Memory B cell (primary cell): ENCODE measurements at regions not wholly inside any gene's neighbourhood (a gene's known extent, or its start where the extent isn't known, plus 50 kb on each side); places are given as distances from the start of the nearest gene placed in this dataset.
"Not testable (repeated sequence)": the region's sequence is repeated elsewhere in the genome, so short reads cannot be mapped to it uniquely, and the experiment has no call there.

Experiments
- ATAC-seq: fragments of 150-1000 bp; cut with Tn5 transposase; 2 replicates; pipeline ENCODE4 v1.10.0; 2021; ENCODE audit warnings: low read depth, mild to moderate bottlenecking, moderate library complexity
- DNase-seq, 2 donors: peaks; one replicate each; pipeline ENCODE4 v3.0.0; 2022; ENCODE audit warnings: low spot score in 2 of 2
- H3K27ac Mint-ChIP-seq: one replicate; pipeline ENCODE4 v1.8.0; 2022; ENCODE audit warnings: mild to moderate bottlenecking, moderate library complexity, mixed read lengths
- H3K27me3 Mint-ChIP-seq: one replicate; pipeline ENCODE4 v1.8.0; 2022; ENCODE audit warnings: mixed read lengths
- H3K36me3 Mint-ChIP-seq: one replicate; pipeline ENCODE4 v1.8.0; 2022; ENCODE audit warnings: mild to moderate bottlenecking, mixed read lengths
- H3K4me1 Mint-ChIP-seq: one replicate; pipeline ENCODE4 v1.8.0; 2022; ENCODE audit warnings: mixed read lengths
- H3K4me3 Mint-ChIP-seq: one replicate; pipeline ENCODE4 v1.8.0; 2022; ENCODE audit warnings: mild to moderate bottlenecking, moderate library complexity, mixed read lengths
- H3K9me3 Mint-ChIP-seq: one replicate; pipeline ENCODE4 v1.8.0; 2022; ENCODE audit warnings: mixed read lengths

DNA sequence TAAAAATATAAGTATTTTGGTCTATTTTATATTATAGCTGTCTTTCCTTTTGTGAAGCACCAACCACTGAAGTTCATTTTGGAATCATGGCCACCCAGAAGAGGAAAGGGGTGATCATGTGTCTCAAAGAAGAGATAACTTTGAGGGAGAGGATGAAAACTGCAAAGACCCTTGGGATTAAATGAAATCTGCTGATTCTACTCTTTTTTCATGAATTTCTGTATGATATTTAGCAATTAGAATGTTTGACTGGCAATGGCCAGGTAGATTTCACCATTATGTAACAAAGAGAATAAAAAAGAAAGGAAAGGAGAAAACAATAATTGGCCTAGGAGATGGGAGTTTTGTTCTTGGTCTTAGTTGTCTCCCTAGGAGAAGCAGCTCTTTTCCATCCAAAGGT is 350.8 kb downstream of the EMP1 start:
- H3K4me1 Mint-ChIP-seq, result peaks cover 7% of the 10 kb centered on the region
- H3K9me3 Mint-ChIP-seq, result no peaks in the 10 kb centered on the region
- ATAC-seq (no peak), DNase-seq (no peak)
- H3K4me3 Mint-ChIP-seq, result no peak overlapping the region
- H3K27ac Mint-ChIP-seq, result no peak overlapping the region
- no peaks in the 10 kb centered on the region for H3K36me3 Mint-ChIP-seq
- H3K27me3 Mint-ChIP-seq, result no peaks in the 10 kb centered on the region

DNA sequence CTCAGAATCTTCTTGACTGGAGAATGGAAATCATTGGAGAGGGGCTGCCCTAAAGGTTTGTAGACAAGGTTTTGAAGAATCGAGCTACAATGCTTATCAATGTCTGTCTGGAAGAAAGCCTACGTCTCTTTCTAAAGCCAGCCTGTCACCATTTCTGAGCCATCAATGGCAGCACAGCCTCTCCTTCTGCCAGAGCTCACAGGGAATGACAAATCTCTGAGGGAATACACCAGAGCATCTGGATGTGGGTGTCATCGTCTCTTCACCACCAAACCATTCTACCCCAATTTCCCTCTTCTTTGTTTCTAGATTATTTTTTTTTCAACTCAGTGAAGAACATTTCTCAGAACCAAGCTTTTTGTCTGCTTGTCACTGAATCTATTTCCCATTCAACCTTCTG is 349.7 kb downstream of the EMP1 start:
- peaks cover 15% of the 10 kb centered on the region for H3K4me1 Mint-ChIP-seq
- H3K27ac Mint-ChIP-seq, result no peak overlapping the region
- H3K36me3 Mint-ChIP-seq, result no peaks in the 10 kb centered on the region
- no peaks in the 10 kb centered on the region for H3K27me3 Mint-ChIP-seq
- no peak overlapping the region for H3K4me3 Mint-ChIP-seq
- no peaks in the 10 kb centered on the region for H3K9me3 Mint-ChIP-seq
- DNase-seq, result no peak
- no peak for ATAC-seq

DNA sequence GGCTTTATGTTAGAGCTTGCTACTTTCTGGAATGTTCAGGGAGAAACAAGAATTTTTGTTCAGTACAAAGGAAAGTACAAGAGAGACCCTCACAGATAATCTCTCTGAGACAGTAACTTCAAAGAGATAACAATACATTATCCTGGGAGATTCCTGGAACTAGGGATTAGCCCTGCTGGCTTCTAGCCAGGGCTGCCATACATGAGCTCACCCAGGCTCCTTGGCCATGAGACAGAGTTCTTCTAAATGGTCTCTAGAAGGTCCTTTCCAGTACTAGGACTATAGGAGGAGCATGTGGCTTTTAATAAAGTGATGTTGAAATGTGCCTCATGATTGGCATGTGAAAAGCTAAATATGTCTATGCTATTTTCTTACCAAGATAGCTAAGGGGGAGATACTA is 342.5 kb downstream of the EMP1 start:
- Mint-ChIP-seq H3K4me3 (no peak overlapping the region), H3K27me3 (no peaks in the 10 kb centered on the region), H3K4me1 (peaks cover 42% of the 10 kb centered on the region), H3K27ac (no peak overlapping the region), H3K36me3 (no peaks in the 10 kb centered on the region), H3K9me3 (no peaks in the 10 kb centered on the region)
- DNase-seq (no peak), ATAC-seq (no peak)

DNA sequence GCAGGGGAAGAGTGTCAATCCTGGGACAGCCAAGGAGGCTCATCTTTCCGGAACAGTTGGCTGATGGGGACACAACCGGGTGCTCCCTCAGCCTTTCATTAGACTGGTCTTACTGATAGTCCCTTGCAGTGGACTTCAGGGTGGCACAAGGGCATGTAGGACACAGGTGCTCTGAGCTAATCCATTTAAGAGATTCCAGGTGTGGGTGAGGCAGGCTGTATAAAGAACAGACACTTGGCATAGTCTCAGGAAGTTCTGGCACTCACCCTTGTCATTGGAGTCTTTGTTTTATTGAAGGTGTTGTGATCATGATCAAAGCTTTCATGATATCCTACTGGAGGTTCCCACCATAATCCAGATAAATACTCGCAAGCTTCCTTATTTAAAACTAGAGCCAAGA is 341.6 kb downstream of the EMP1 start:
- peaks cover 45% of the 10 kb centered on the region for H3K4me1 Mint-ChIP-seq
- peak overlapping the region; percentile 93 for H3K27ac Mint-ChIP-seq
- DNase-seq, result no peak
- no peak for ATAC-seq
- no peaks in the 10 kb centered on the region for H3K36me3 Mint-ChIP-seq
- no peaks in the 10 kb centered on the region for H3K9me3 Mint-ChIP-seq
- no peak overlapping the region for H3K4me3 Mint-ChIP-seq
- no peaks in the 10 kb centered on the region for H3K27me3 Mint-ChIP-seq

GRCh38 chr12:13537623-13538022 is 341.1 kb downstream of the EMP1 start:
- Mint-ChIP-seq H3K4me3 (no peak overlapping the region), H3K36me3 (no peaks in the 10 kb centered on the region), H3K27ac (peak overlapping the region; percentile 93), H3K4me1 (peaks cover 45% of the 10 kb centered on the region), H3K27me3 (no peaks in the 10 kb centered on the region), H3K9me3 (no peaks in the 10 kb centered on the region)
- peak in 1 of 2 donors; percentile 29 for DNase-seq
- ATAC-seq, result peak; percentile 49

GRCh38 chr12:13536219-13536910 is 339.8 kb downstream of the EMP1 start:
- Mint-ChIP-seq H3K27me3 (no peaks in the 10 kb centered on the region), H3K27ac (peak overlapping the region; percentile 93), H3K4me3 (peak overlapping the region; percentile 53), H3K4me1 (peaks cover 39% of the 10 kb centered on the region), H3K36me3 (no peaks in the 10 kb centered on the region), H3K9me3 (no peaks in the 10 kb centered on the region)
- peak; percentile 97 for ATAC-seq
- DNase-seq, result peak; percentile 30 to 68

GRCh38 chr12:13534645-13535398 is 338.3 kb downstream of the EMP1 start:
- H3K4me3 Mint-ChIP-seq, result no peak overlapping the region
- peak; percentile 34 to 46 for DNase-seq
- ATAC-seq, result no peak
- peak overlapping the region; percentile 93 for H3K27ac Mint-ChIP-seq
- no peaks in the 10 kb centered on the region for H3K36me3 Mint-ChIP-seq
- H3K27me3 Mint-ChIP-seq, result no peaks in the 10 kb centered on the region
- H3K4me1 Mint-ChIP-seq, result peaks cover 38% of the 10 kb centered on the region
- no peaks in the 10 kb centered on the region for H3K9me3 Mint-ChIP-seq

- ATAC-seq, result no peak
- Mint-ChIP-seq H3K4me3 (no peak overlapping the region), H3K36me3 (no peaks in the 10 kb centered on the region), H3K27ac (peak overlapping the region; percentile 56), H3K27me3 (no peaks in the 10 kb centered on the region), H3K9me3 (no peaks in the 10 kb centered on the region), H3K4me1 (peaks cover 40% of the 10 kb centered on the region)
- DNase-seq, result no peak
Observed at GRCh38 chr12:13534242-13534641, 337.7 kb downstream of the EMP1 start.

GRCh38 chr12:13530966-13531365 is 334.4 kb downstream of the EMP1 start:
- no peaks in the 10 kb centered on the region for H3K36me3 Mint-ChIP-seq
- H3K4me1 Mint-ChIP-seq, result peaks cover 18% of the 10 kb centered on the region
- no peak for ATAC-seq
- no peak overlapping the region for H3K27ac Mint-ChIP-seq
- H3K4me3 Mint-ChIP-seq, result no peak overlapping the region
- DNase-seq, result no peak
- H3K27me3 Mint-ChIP-seq, result no peaks in the 10 kb centered on the region
- no peaks in the 10 kb centered on the region for H3K9me3 Mint-ChIP-seq

- DNase-seq, ATAC-seq: not testable (repeated sequence)
Observed at GRCh38 chr12:13526185-13526921, 329.8 kb downstream of the EMP1 start.

GRCh38 chr12:13523536-13524307 is 327.2 kb downstream of the EMP1 start:
- H3K9me3 Mint-ChIP-seq, result peaks cover 2% of the 10 kb centered on the region
- no peak overlapping the region for H3K4me3 Mint-ChIP-seq
- no peak for DNase-seq
- peaks cover 2% of the 10 kb centered on the region for H3K36me3 Mint-ChIP-seq
- H3K4me1 Mint-ChIP-seq, result no peaks in the 10 kb centered on the region
- no peak overlapping the region for H3K27ac Mint-ChIP-seq
- no peak for ATAC-seq
- peaks cover 6% of the 10 kb centered on the region for H3K27me3 Mint-ChIP-seq

More at GRCh38 chr12:13526185-13526921, 329.8 kb downstream of the EMP1 start:
- not testable (repeated sequence) for H3K27me3 Mint-ChIP-seq, H3K9me3 Mint-ChIP-seq, H3K4me3 Mint-ChIP-seq, H3K27ac Mint-ChIP-seq, H3K36me3 Mint-ChIP-seq, H3K4me1 Mint-ChIP-seq

GRCh38 chr12:13518034-13518433 is 321.5 kb downstream of the EMP1 start:
- H3K9me3 Mint-ChIP-seq, result peaks cover 16% of the 10 kb centered on the region
- DNase-seq, H3K27me3 Mint-ChIP-seq, ATAC-seq, H3K27ac Mint-ChIP-seq, H3K4me3 Mint-ChIP-seq, H3K36me3 Mint-ChIP-seq, H3K4me1 Mint-ChIP-seq: not testable (repeated sequence)

DNA sequence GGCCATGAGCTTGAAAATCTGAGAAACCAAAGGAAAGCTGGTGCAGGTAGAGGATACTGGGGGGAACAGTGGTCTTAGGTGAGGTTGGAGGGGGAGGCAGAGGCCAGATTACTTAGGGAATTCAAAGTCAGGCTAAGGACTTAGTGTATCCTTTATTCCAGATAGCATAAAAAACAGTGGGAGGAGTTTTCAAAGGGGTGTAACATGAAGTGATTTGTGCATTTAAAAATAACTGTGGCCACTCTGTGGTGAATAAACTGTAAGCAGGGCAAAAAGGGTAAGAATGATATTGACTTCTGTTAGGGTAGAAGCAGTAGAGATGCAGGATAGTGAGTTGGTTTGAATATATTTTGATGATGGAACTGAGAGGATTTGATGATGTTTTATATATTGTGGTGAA is 313.2 kb downstream of the EMP1 start:
- H3K27me3 Mint-ChIP-seq, result no peaks in the 10 kb centered on the region
- no peaks in the 10 kb centered on the region for H3K4me1 Mint-ChIP-seq
- no peak for DNase-seq
- no peak for ATAC-seq
- H3K27ac Mint-ChIP-seq, result no peak overlapping the region
- no peak overlapping the region for H3K4me3 Mint-ChIP-seq
- peaks cover 3% of the 10 kb centered on the region for H3K9me3 Mint-ChIP-seq
- H3K36me3 Mint-ChIP-seq, result no peaks in the 10 kb centered on the region

DNA sequence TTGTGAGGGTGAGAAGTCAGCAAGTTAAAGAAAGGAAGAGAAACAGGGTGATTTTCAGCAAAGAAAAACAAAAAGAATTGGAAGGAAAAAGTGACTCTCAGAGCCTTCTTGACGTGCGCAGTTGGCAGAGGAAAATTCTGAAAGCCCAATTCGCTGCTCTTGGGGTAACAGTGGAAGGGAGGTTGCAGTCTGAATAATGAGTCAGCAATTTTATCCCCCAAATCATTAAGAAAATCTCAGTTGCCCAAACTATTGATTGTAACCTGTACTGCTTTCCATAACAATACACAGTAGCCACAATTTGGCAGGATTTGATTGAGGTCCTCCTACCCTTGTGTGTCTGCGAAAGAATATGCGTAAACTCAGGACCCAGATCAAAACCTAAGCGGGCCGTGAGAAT is 309.1 kb downstream of the EMP1 start:
- H3K4me3 Mint-ChIP-seq, result no peak overlapping the region
- no peaks in the 10 kb centered on the region for H3K27me3 Mint-ChIP-seq
- H3K27ac Mint-ChIP-seq, result no peak overlapping the region
- H3K9me3 Mint-ChIP-seq, result no peaks in the 10 kb centered on the region
- DNase-seq (no peak), ATAC-seq (no peak)
- peaks cover 3% of the 10 kb centered on the region for H3K4me1 Mint-ChIP-seq
- no peaks in the 10 kb centered on the region for H3K36me3 Mint-ChIP-seq
